ENCODE measurements at regions not wholly inside any gene's neighbourhood (a gene's known extent, or its start where the extent isn't known, plus 50 kb on each side); places are given as distances from the start of the nearest gene placed in this dataset.

GRCh38 chr6:81130061-81130460 is 622.4 kb downstream of the TENT5A start:
- Histone ChIP-seq H3K27ac (no peak overlapping the region), H3K4me1 (no peaks in the 10 kb centered on the region), H3K4me3 (no peak overlapping the region), H3K36me3 (no peaks in the 10 kb centered on the region), H3K27me3 (no peaks in the 10 kb centered on the region), H3K9me3 (no peaks in the 10 kb centered on the region)
- TF ChIP-seq EP300 (IDR thresholded peaks at IDR 0.05; ENCODE audit: low read depth) (no peak), POLR2AphosphoS5 (IDR thresholded peaks at IDR 0.05) (no peak), POLR2A (IDR thresholded peaks at IDR 0.05) (no peak)
- TF ChIP-seq, protein P1, sequence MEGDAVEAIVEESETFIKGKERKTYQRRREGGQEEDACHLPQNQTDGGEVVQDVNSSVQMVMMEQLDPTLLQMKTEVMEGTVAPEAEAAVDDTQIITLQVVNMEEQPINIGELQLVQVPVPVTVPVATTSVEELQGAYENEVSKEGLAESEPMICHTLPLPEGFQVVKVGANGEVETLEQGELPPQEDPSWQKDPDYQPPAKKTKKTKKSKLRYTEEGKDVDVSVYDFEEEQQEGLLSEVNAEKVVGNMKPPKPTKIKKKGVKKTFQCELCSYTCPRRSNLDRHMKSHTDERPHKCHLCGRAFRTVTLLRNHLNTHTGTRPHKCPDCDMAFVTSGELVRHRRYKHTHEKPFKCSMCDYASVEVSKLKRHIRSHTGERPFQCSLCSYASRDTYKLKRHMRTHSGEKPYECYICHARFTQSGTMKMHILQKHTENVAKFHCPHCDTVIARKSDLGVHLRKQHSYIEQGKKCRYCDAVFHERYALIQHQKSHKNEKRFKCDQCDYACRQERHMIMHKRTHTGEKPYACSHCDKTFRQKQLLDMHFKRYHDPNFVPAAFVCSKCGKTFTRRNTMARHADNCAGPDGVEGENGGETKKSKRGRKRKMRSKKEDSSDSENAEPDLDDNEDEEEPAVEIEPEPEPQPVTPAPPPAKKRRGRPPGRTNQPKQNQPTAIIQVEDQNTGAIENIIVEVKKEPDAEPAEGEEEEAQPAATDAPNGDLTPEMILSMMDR (IDR thresholded peaks at IDR 0.05) = no peak
- intact Hi-C loops (cut with DNase I; ENCODE audit: low total_unique reads) = no loop called here
- WGBS, 2 donors (ENCODE audit: low coverage in 1 of 2) = 69 to 79% methylated on average over 2 of the region's 2 CpGs
- no peak for DNase-seq
- in situ Hi-C loops (cut with MboI; ENCODE audit: low pct_ligation_motif_present in 1 of 4, low pct_unique_long_range_greater_than_20kb in 1 of 4, low sequenced_read_pairs in 3 of 4) = no loop called here

DNA sequence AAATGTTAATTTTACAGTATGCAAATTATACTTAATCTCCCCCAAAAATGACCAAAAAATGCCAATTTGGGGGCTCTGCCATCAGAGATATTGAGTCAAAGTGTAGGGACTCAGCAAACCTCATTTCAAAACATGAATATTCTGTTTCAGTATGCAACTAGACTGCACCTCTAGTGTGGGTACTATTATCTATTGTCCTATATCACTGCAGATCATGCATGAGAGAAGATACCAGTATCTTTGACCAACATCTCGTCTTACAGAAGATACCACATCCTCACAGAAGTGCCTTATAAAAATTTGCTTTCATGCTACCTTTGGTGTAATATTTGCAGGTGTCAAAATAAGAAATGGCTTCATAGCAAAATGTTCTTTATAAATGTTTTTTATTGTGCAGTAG is 623.8 kb downstream of the TENT5A start:
- H3K9me3 ChIP-seq = no peaks in the 10 kb centered on the region
- H3K27ac ChIP-seq = no peak overlapping the region
- no peaks in the 10 kb centered on the region for H3K36me3 ChIP-seq
- intact Hi-C loops (cut with DNase I; ENCODE audit: low total_unique reads) (no loop called here), in situ Hi-C loops (cut with MboI; ENCODE audit: low pct_ligation_motif_present in 1 of 4, low pct_unique_long_range_greater_than_20kb in 1 of 4, low sequenced_read_pairs in 3 of 4) (no loop called here)
- DNase-seq = no peak
- no peaks in the 10 kb centered on the region for H3K27me3 ChIP-seq
- H3K4me1 ChIP-seq = no peaks in the 10 kb centered on the region
- 56 to 64% methylated on average over 1 of the region's 1 CpG for WGBS, 2 donors (ENCODE audit: low coverage in 1 of 2)
- H3K4me3 ChIP-seq = no peak overlapping the region
- TF ChIP-seq POLR2AphosphoS5 (IDR thresholded peaks at IDR 0.05) (no peak), POLR2A (IDR thresholded peaks at IDR 0.05) (no peak), EP300 (IDR thresholded peaks at IDR 0.05; ENCODE audit: low read depth) (no peak)
- TF ChIP-seq, protein P1 (IDR thresholded peaks at IDR 0.05) = no peak

GRCh38 chr6:81126150-81126549 is 626.3 kb downstream of the TENT5A start:
- no peaks in the 10 kb centered on the region for H3K36me3 ChIP-seq
- WGBS, 2 donors (ENCODE audit: low coverage in 1 of 2) = 70 to 93% methylated on average over 2 of the region's 2 CpGs
- H3K9me3 ChIP-seq = no peaks in the 10 kb centered on the region
- no peak for DNase-seq
- H3K4me3 ChIP-seq = no peak overlapping the region
- H3K27ac ChIP-seq = no peak overlapping the region
- TF ChIP-seq, protein P1 (IDR thresholded peaks at IDR 0.05) = no peak
- TF ChIP-seq POLR2A (IDR thresholded peaks at IDR 0.05) (no peak), POLR2AphosphoS5 (IDR thresholded peaks at IDR 0.05) (no peak), EP300 (IDR thresholded peaks at IDR 0.05; ENCODE audit: low read depth) (no peak)
- intact Hi-C loops (cut with DNase I; ENCODE audit: low total_unique reads) = no loop called here
- no peaks in the 10 kb centered on the region for H3K27me3 ChIP-seq
- in situ Hi-C loops (cut with MboI; ENCODE audit: low pct_ligation_motif_present in 1 of 4, low pct_unique_long_range_greater_than_20kb in 1 of 4, low sequenced_read_pairs in 3 of 4) = no loop called here
- no peaks in the 10 kb centered on the region for H3K4me1 ChIP-seq

DNA sequence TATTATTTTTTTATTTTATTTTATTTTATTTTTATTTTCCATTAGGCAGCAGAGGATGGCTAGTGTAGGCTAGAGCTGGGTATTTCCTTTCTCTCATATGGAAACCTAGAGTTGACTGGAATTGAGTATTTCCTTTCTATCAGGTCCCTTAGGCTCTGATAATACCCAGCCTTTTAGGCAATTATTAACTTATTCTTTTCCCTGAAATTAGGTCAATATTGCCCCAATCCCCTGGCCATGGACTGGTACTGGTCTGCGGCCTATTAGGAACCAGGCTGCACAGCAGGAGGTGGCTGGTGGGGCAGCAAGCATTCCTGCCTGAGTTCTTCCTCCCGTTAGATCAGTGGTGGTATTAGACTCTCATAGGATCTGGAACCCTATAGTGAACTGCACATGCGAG is 632.2 kb downstream of the TENT5A start:
- no peaks in the 10 kb centered on the region for H3K9me3 ChIP-seq
- H3K36me3 ChIP-seq = no peaks in the 10 kb centered on the region
- in situ Hi-C loops (cut with MboI; ENCODE audit: low pct_ligation_motif_present in 1 of 4, low pct_unique_long_range_greater_than_20kb in 1 of 4, low sequenced_read_pairs in 3 of 4) (no loop called here), intact Hi-C loops (cut with DNase I; ENCODE audit: low total_unique reads) (no loop called here)
- H3K4me3 ChIP-seq = no peak overlapping the region
- no peaks in the 10 kb centered on the region for H3K4me1 ChIP-seq
- H3K27ac ChIP-seq = no peak overlapping the region
- no peaks in the 10 kb centered on the region for H3K27me3 ChIP-seq
- TF ChIP-seq EP300 (IDR thresholded peaks at IDR 0.05; ENCODE audit: low read depth) = no peak
- no peak for TF ChIP-seq POLR2A (IDR thresholded peaks at IDR 0.05)
- TF ChIP-seq, protein P1 (IDR thresholded peaks at IDR 0.05) = no peak
- no peak for TF ChIP-seq POLR2AphosphoS5 (IDR thresholded peaks at IDR 0.05)
- no peak for DNase-seq
- WGBS, 2 donors (ENCODE audit: low coverage in 1 of 2) = 77% methylated on average over 3 of the region's 3 CpGs; no CpG with 5 or more reads in 1 of the 2 donors

Data from transverse colon (tissue), 4 donors.